GDM1 (cell line): ENCODE measurements at regions not wholly inside any gene's neighbourhood (a gene's known extent, or its start where the extent isn't known, plus 50 kb on each side); places are given as distances from the start of the nearest gene placed in this dataset.

Experiments used
- DNase-seq: peaks from one replicate; lab custom pipeline; 2025; lab: John Stamatoyannopoulos, UW

- no peak for DNase-seq
Measured at GRCh38 chr2:203789618-203790017, 78.0 kb upstream of the CTLA4 start.

- no peak for DNase-seq
Measured at GRCh38 chr2:203790134-203790852, 77.3 kb upstream of the CTLA4 start.

DNA sequence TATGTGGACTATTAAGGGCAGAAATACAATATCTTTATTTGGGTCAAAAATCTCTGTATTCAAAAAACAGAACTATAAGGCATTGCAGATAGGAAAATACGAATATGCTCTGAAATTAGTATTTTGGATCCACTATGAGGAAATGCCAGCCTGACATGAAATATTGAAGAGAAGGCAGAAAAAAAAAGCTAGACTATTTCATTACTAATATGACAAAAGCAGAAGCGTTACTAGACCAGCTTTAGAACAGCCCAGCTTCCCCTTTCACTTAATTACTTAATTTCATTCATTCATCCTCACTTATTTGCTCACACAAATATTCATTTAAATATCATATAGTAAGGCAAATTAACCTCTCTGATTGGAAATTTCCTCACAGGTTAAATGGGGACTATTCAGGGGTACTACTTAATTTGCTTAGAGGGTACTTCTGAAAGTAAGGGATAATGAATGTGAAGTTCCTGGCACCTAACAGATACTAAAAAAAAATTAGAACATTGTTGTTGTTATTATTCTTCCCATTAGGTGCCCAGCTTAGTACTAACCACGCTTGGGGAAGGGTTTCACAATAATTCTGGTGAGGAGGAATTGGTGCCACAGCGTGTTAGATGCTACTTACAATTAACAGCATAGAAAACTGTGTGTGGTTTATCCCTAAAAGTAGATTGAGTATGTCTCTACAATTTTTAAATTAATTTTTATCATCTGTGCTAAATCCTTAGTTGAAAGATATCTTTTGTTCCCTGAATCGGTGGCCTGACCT is 71.1 kb upstream of the CTLA4 start:
- DNase-seq, result no peak

- no peak for DNase-seq
Measured at GRCh38 chr2:203797276-203797675, 70.3 kb upstream of the CTLA4 start.

- no peak for DNase-seq
Measured at GRCh38 chr2:203797712-203798111, 69.9 kb upstream of the CTLA4 start.

DNA sequence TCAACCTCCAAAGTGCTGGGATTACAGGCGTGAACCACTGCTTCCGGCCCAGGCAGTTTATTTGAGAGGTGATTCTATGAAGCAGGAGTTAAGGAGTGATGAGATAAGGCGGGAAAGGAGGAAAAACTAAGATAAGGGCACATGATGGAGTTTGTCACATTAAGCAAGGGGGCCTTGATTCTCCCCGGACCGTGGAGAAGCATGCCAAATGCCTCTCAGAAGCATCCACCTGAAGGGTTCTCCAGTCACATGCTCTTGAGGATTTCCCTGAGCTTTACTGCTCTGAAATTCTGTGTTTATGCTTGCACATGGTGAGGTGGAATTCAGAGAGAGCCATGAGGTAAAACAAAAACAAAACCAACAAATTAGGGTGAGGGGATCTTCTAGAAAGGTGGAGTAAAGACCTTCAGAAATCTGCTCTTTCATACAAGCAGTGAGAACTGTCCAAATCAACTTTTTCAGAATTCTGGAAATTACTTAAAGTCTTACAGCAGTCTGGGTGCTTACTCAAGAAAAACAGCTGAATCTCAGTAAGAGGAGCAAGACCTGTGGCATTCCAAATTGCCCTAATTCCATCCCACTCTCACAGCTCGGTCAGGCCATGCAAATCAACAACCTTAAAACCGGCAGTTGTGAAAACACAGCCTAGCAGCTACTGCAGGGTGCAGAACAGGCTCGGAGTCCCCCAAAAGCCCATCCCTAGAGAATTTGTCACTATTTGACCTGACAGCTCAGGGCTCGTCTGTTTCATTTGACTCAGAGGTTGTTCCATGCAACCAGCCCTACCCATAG is 69.1 kb upstream of the CTLA4 start:
- no peak for DNase-seq

GRCh38 chr2:203799908-203800307 is 67.7 kb upstream of the CTLA4 start:
- DNase-seq, result no peak

GRCh38 chr2:203800783-203801182 is 66.8 kb upstream of the CTLA4 start:
- DNase-seq, result no peak

GRCh38 chr2:203802342-203803052 is 65.1 kb upstream of the CTLA4 start:
- no peak for DNase-seq

DNA sequence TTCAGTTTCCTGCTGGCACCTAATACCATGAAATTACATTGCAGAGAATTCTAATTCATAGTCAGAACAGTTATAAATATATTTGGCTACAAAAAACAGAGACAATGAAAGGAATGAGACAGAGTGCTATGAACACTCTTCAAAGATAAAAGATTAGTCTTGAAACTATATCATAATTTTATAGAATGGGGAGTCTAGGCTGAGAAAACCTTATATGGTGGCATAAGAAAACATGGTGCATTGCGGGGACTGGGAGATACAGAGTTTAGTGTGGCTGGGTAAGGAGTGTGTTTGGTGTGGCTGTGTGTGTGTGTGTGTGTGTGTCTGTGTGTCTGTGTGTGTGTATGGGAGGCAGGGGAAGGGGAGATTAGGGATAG is 64.5 kb upstream of the CTLA4 start:
- no peak for DNase-seq

- DNase-seq, result no peak
Measured at GRCh38 chr2:203804070-203804469, 63.5 kb upstream of the CTLA4 start.

DNA sequence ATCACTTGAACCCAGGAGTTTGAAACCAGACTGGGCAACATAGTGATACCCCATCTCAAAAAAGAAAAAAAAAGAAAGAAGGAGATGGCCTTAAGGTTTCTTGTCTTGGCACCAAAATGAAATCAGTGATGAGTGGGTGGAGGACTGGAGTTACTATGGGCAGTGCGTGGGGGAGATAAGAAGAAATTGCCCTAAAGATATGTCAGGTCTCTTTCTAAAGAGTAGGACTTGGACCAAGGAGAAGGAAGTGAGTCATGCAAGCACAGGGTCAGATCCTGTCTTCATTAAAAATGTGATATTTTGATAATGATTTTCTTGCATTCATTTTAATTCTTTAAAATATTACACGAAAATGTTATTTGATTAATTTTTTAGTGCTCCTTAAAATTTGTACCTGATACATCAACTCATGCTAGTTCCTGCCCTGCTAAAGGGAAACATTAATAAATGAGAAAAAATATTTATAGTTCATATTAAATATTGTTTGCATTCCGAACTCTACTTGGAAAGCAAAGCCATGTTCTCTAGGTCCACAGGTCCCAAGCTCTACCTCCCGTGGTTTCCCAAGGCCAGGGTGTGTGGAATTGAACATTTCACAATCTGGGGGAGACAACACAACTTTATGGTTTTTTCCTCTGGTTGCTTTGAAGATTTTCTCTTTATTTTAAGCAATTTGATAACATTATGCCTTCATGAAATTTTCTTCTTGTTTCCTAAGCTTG is 62.6 kb upstream of the CTLA4 start:
- no peak for DNase-seq

DNA sequence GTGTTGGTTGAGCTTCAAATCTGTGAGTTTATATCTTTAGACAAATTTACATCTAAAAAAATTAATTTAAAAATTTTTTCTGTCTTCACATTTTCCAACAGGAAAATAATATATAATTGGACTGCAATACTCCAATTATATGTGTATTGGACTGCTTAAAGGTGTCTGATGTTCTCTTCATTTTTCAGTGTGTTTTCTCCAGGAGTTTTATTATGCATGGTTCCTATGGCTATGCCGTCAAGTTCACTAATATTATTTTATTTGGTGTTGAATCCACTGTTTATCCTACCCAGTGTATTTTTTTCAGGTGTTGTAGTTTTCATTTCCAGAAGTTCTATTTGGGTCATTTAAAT is 62.1 kb upstream of the CTLA4 start:
- DNase-seq, result no peak

GRCh38 chr2:203806761-203807160 is 60.8 kb upstream of the CTLA4 start:
- DNase-seq, result no peak

DNA sequence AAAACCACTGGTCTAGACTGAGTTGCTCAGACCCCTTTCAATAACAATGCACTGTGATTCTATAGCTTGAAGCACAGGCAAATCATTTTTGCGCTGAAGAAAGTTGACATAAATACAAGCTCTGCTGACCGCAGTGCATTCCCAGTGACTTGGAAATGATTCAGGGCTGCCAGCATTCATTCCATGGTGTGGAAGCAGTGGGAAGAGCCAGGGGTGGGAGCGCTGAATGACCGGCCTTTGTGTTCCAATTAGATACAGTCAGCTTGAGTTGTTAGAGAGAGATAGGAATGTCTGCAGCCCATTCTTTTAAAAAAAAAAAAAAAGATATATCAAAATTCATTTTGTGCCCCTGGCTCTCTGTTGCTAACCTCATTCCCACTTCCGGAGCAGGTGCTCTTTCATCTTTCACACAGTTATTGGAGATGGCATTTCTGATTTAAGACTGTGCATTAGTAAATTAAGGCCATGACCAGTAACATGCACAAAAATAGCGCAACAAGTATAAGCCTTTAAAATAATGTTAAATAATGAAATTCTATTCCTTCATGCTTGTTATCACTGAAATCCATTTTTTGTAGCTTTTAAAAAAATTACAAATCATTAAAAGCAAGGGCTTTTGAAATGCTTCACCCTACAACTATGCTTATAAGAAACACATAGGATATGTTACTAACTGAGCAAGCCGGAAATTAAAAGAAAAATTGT is 59.4 kb upstream of the CTLA4 start:
- DNase-seq, result no peak

DNA sequence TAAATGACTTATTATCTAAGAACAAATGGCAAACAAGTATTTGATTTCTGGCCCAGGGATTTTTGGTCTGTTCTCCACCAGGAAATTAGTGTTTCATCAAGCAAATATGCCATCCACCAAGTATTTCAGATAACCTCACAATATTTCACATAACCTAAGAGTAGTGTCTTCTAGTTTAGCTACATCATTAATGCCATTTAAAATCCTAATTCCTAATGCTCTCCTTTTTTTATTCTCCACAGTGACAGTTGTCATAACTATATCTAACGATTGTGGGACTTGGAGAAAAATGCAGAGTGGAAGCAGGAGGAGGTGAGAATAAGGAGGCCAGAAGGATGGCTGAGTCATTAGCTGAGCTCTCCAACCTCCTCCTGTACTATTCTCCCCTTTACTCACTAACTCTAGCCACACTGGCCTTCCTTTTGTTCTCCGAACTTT is 58.5 kb upstream of the CTLA4 start:
- DNase-seq, result no peak

- DNase-seq, result no peak
Measured at GRCh38 chr2:203809991-203810510, 57.5 kb upstream of the CTLA4 start.

GRCh38 chr2:203811491-203812221 is 55.9 kb upstream of the CTLA4 start:
- peak; percentile 23 for DNase-seq

DNA sequence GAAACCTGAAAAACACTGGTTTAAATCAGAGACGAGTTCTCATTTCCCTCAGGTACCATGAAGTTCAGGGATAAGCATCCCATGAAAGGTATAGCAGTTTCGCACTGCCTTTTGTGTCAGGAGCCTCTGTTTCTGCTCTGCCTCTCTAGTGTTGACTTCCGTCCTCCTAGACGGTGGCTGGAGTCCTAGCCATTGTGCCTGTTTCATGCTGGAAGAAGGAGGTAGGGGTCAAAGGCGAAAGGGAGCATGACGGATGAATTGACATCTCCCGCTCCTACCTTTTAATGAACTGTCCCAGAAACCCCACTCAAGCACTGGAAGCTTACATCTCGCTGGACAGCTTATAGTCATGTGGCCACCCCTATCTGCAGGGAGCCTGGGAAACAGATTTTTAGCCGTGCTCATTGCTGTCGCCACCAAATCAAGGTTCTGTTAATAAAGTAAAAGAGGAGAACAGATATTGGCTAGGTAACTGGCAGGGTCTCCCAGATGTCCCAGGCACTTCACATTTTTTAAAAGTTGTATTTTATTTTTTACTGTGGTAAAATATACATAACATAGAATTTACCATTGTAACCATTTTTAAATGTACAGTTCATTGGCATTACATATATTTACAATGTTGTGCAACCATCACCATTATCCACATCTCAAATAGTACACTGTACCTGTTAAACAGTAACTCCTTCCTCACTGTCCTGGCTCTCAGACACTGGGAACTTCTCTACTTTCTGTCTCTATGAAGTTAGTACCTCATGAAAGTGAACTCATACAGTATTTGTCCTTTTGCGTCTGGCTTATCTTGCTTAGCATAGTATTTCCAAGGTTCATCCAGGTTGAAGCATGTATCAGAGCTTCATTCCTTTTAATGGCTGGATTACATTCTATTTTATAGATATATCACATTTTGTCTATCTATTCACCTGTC is 55.0 kb upstream of the CTLA4 start:
- DNase-seq, result no peak
